Upper lobe of left lung (tissue), 4 donors: ENCODE measurements at regions not wholly inside any gene's neighbourhood (a gene's known extent, or its start where the extent isn't known, plus 50 kb on each side); places are given as distances from the start of the nearest gene placed in this dataset.

Source experiments
- CTCF ChIP-seq, 6 experiments: fragments of 450-650 bp in 4 of 6; fragments of 200-600 bp in 2 of 6; sonication (generic) in 2 of 6; IDR thresholded peaks; one replicate each; pipeline ENCODE4 v1.5.1; 2016 to 2019; ENCODE audit warnings: antibody characterized with exemption in 6 of 6
- EP300 ChIP-seq, 4 donors: sonication (generic); formaldehyde crosslinking; IDR thresholded peaks; one replicate each; pipeline ENCODE4 v1.5.1; 2017; ENCODE audit warnings: antibody characterized with exemption in 4 of 4, control low read depth in 2 of 4
- POLR2A ChIP-seq, 4 donors: fragments of 450-650 bp; IDR thresholded peaks; one replicate each; pipeline ENCODE4 v1.5.1; 2016 to 2017; ENCODE audit warnings: antibody characterized with exemption in 4 of 4, mild to moderate bottlenecking in 2 of 4
- POLR2AphosphoS5 ChIP-seq, 2 donors: sonication (generic); formaldehyde crosslinking; IDR thresholded peaks; one replicate each; pipeline ENCODE4 v1.5.1; 2017; ENCODE audit warnings: antibody characterized with exemption in 2 of 2

- no peak for TF ChIP-seq CTCF (IDR thresholded peaks at IDR 0.05)
- TF ChIP-seq POLR2AphosphoS5 (IDR thresholded peaks at IDR 0.05) = no peak
- no peak for TF ChIP-seq POLR2A (IDR thresholded peaks at IDR 0.05)
- no peak for TF ChIP-seq EP300 (IDR thresholded peaks at IDR 0.05)
Measured at GRCh38 chr5:97628031-97628430, 445.0 kb upstream of the RIOK2 start.
